H1 (cell line): ENCODE measurements at regions not wholly inside any gene's neighbourhood (a gene's known extent, or its start where the extent isn't known, plus 50 kb on each side); places are given as distances from the start of the nearest gene placed in this dataset.

Experiments used
- BCL11A ChIP-seq, 2 experiments: IDR thresholded peaks; one replicate each; pipeline ENCODE4 v1.6.1; 2011; ENCODE audit warnings: low read depth in 2 of 2, low read length in 2 of 2, mild to moderate bottlenecking in 2 of 2
- EZH2 ChIP-seq: fragments of 200-600 bp; sonication (generic); IDR thresholded peaks from 2 replicates; pipeline ENCODE4 v1.7.1; 2012; ENCODE audit warnings: low read depth, mild to moderate bottlenecking, moderate library complexity, low read length, inconsistent platforms; ENCODE audit not compliant: severe bottlenecking
- JUND ChIP-seq: IDR thresholded peaks from 2 replicates; pipeline ENCODE4 v1.6.1; 2011; ENCODE audit warnings: mild to moderate bottlenecking, improper control_type of control experiment, low read length
- NRF1 ChIP-seq: IDR thresholded peaks from 2 replicates; pipeline ENCODE4 v1.6.1; 2011; ENCODE audit warnings: mild to moderate bottlenecking, low read depth, low read length, improper control_type of control experiment
- PHF8 ChIP-seq: fragments of 200-600 bp; sonication (generic); conservative IDR thresholded peaks from 2 replicates; pipeline ENCODE4 v1.7.1; 2012; ENCODE audit warnings: low read depth, mild to moderate bottlenecking, inconsistent platforms, low read length, moderate library complexity
- POLR2AphosphoS5 ChIP-seq: IDR thresholded peaks from 2 replicates; pipeline ENCODE4 v1.6.1; 2011; ENCODE audit warnings: low read depth, low read length
- RAD21 ChIP-seq, 2 experiments: IDR thresholded peaks in 1 of 2; conservative IDR thresholded peaks in 1 of 2; 2 replicates each; pipeline ENCODE4 v1.6.1; 2011; ENCODE audit warnings: low read depth in 2 of 2, low read length in 2 of 2, improper control_type of control experiment in 1 of 2, inconsistent platforms in 1 of 2, mild to moderate bottlenecking in 1 of 2, moderate library complexity in 1 of 2
- RNF2 ChIP-seq: fragments of 200-900, 300-1000 bp; sonication (generic); IDR thresholded peaks from 2 replicates; pipeline ENCODE4 v1.7.1; 2016; ENCODE audit warnings: borderline replicate concordance, low read depth, mild to moderate bottlenecking, antibody characterized with exemption, low read length; ENCODE audit not compliant: poor library complexity, severe bottlenecking; ENCODE audit errors: missing control alignments
- SP1 ChIP-seq: IDR thresholded peaks from 2 replicates; pipeline ENCODE4 v1.6.1; 2011; ENCODE audit warnings: low read depth, low read length
- TAF1 ChIP-seq: IDR thresholded peaks from 2 replicates; pipeline ENCODE4 v1.6.1; 2011; ENCODE audit warnings: mild to moderate bottlenecking, low read depth, low read length
- TF ChIP-seq, protein P1 (sequence below), 3 experiments: IDR thresholded peaks; 1 replicate in 2 of 3; 2 replicates in 1 of 3; pipeline versions ENCODE4 v1.5.1 to v1.6.1; 2011; ENCODE audit warnings: low read length in 3 of 3, mild to moderate bottlenecking in 3 of 3, inconsistent platforms in 2 of 3, low read depth in 1 of 3, moderate library complexity in 1 of 3; ENCODE audit not compliant: insufficient read depth in 1 of 3; ENCODE audit errors: control extremely low read depth in 1 of 3
- TF ChIP-seq, protein P2 (sequence below): IDR thresholded peaks from 2 replicates; pipeline ENCODE4 v1.6.1; 2012; ENCODE audit warnings: low read length, inconsistent platforms

DNA sequence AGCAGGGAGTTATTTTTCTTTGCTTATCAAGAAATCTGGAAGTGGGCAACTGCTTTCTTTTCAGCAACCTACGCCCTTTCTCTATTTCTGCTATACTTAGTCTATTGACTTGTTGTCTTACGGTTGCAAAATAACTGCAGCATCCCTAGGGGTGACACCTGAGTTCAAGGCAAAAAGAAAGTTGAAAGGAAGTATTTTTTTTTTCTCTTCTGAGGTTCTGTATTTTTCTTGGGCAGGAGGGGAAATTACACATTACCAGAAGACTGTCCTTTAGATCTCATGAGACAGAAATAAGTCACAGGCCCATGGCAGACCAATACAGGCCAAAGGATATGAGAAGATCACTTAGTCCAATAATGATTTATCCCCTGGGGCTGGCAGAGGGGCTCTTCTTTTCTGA, 204.7 kb upstream of the CASK start:
- no peak for TF ChIP-seq EZH2
- no peak for TF ChIP-seq SP1
- TF ChIP-seq, protein P1, sequence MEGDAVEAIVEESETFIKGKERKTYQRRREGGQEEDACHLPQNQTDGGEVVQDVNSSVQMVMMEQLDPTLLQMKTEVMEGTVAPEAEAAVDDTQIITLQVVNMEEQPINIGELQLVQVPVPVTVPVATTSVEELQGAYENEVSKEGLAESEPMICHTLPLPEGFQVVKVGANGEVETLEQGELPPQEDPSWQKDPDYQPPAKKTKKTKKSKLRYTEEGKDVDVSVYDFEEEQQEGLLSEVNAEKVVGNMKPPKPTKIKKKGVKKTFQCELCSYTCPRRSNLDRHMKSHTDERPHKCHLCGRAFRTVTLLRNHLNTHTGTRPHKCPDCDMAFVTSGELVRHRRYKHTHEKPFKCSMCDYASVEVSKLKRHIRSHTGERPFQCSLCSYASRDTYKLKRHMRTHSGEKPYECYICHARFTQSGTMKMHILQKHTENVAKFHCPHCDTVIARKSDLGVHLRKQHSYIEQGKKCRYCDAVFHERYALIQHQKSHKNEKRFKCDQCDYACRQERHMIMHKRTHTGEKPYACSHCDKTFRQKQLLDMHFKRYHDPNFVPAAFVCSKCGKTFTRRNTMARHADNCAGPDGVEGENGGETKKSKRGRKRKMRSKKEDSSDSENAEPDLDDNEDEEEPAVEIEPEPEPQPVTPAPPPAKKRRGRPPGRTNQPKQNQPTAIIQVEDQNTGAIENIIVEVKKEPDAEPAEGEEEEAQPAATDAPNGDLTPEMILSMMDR (IDR thresholded peaks at IDR 0.05; ENCODE audit: control extremely low read depth in 1 of 3, insufficient read depth in 1 of 3, low read depth in 1 of 3, low read length in 3 of 3) = no peak
- TF ChIP-seq POLR2AphosphoS5 = no peak
- no peak for TF ChIP-seq TAF1
- TF ChIP-seq NRF1 = no peak
- TF ChIP-seq RNF2 = no peak
- no peak for TF ChIP-seq JUND
- TF ChIP-seq BCL11A (IDR thresholded peaks at IDR 0.05; ENCODE audit: low read depth in 2 of 2, low read length in 2 of 2) = no peak
- TF ChIP-seq, protein P2, sequence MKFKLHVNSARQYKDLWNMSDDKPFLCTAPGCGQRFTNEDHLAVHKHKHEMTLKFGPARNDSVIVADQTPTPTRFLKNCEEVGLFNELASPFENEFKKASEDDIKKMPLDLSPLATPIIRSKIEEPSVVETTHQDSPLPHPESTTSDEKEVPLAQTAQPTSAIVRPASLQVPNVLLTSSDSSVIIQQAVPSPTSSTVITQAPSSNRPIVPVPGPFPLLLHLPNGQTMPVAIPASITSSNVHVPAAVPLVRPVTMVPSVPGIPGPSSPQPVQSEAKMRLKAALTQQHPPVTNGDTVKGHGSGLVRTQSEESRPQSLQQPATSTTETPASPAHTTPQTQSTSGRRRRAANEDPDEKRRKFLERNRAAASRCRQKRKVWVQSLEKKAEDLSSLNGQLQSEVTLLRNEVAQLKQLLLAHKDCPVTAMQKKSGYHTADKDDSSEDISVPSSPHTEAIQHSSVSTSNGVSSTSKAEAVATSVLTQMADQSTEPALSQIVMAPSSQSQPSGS = no peak
- no peak for TF ChIP-seq RAD21 (IDR thresholded peaks at IDR 0.05 in 1 of 2, conservative IDR thresholded peaks at IDR 0.05 in 1 of 2; ENCODE audit: low read depth in 2 of 2, low read length in 2 of 2)
- TF ChIP-seq PHF8 = no peak
